Glutamatergic neuron (in vitro differentiated cells): ENCODE measurements at regions not wholly inside any gene's neighbourhood (a gene's known extent, or its start where the extent isn't known, plus 50 kb on each side); places are given as distances from the start of the nearest gene placed in this dataset.

Experiments used
- DNase-seq: peaks from one replicate; pipeline ENCODE4 v3.0.0; 2022
- H3K27ac Mint-ChIP-seq: one replicate; pipeline ENCODE4 v1.8.0; 2020; ENCODE audit warnings: mild to moderate bottlenecking, mixed read lengths, inconsistent platforms; ENCODE audit not compliant: unreplicated experiment
- H3K27me3 Mint-ChIP-seq: one replicate; pipeline ENCODE4 v1.8.0; 2020; ENCODE audit warnings: mild to moderate bottlenecking, moderate library complexity, mixed read lengths, inconsistent platforms; ENCODE audit not compliant: unreplicated experiment
- H3K36me3 Mint-ChIP-seq: one replicate; pipeline ENCODE4 v1.8.0; 2020; ENCODE audit warnings: mild to moderate bottlenecking, mixed read lengths, inconsistent platforms; ENCODE audit not compliant: unreplicated experiment
- H3K4me1 Mint-ChIP-seq: one replicate; pipeline ENCODE4 v1.8.0; 2020; ENCODE audit warnings: mild to moderate bottlenecking, low read depth, mixed read lengths, inconsistent platforms; ENCODE audit not compliant: unreplicated experiment
- H3K4me3 Mint-ChIP-seq: one replicate; pipeline ENCODE4 v1.8.0; 2020; ENCODE audit warnings: mild to moderate bottlenecking, mixed read lengths, inconsistent platforms; ENCODE audit not compliant: unreplicated experiment
- H3K9me3 Mint-ChIP-seq: one replicate; pipeline ENCODE4 v1.8.0; 2020; ENCODE audit warnings: mild to moderate bottlenecking, moderate library complexity, mixed read lengths, inconsistent platforms; ENCODE audit not compliant: unreplicated experiment
- TF ChIP-seq, protein P1 (sequence below): fragments of 200-600 bp; sonication (generic); IDR thresholded peaks from one replicate; pipeline ENCODE4 v1.5.0; 2021; ENCODE audit not compliant: partially characterized antibody, unreplicated experiment

DNA sequence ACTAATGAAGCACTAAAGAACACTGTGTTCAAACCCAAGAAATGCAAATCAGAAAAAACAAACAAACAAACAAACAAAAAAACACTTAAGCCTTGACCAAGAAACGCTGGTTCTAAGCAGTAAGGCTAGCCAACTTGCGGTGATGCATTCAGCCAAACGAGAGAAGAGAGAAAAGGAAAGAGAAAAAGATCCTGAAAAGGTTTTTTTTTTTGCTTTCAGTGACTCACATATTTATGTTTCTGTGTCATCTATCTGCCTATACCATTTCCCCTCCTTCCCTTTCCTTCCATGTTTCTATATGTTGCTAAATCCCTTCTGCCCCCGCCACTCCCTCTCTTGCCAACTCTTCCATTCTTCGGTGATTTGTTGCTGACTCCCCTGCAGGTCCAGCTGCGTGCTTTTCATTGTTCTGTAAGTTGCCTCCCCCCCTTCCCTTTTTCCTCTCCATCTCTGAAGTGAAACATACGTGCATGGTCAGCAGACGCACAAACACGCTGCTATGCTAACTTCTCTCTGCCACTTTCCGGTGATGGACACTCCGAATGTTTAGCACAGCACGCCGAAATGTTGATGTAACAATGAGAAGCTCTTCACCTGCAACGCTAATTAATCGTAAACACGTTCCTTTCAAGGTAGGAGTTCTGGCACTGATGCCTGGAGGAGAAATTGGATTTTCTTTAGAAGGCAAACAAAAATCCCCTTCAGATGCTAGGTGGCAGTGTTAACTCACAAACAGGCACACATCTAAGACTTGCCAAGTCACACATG is 154.4 kb downstream of the TUSC7 start:
- no peaks in the 10 kb centered on the region for H3K4me1 Mint-ChIP-seq
- DNase-seq, result no peak
- H3K36me3 Mint-ChIP-seq, result no peaks in the 10 kb centered on the region
- H3K4me3 Mint-ChIP-seq, result no peak overlapping the region
- TF ChIP-seq, protein P1, sequence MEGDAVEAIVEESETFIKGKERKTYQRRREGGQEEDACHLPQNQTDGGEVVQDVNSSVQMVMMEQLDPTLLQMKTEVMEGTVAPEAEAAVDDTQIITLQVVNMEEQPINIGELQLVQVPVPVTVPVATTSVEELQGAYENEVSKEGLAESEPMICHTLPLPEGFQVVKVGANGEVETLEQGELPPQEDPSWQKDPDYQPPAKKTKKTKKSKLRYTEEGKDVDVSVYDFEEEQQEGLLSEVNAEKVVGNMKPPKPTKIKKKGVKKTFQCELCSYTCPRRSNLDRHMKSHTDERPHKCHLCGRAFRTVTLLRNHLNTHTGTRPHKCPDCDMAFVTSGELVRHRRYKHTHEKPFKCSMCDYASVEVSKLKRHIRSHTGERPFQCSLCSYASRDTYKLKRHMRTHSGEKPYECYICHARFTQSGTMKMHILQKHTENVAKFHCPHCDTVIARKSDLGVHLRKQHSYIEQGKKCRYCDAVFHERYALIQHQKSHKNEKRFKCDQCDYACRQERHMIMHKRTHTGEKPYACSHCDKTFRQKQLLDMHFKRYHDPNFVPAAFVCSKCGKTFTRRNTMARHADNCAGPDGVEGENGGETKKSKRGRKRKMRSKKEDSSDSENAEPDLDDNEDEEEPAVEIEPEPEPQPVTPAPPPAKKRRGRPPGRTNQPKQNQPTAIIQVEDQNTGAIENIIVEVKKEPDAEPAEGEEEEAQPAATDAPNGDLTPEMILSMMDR, result no peak
- no peaks in the 10 kb centered on the region for H3K9me3 Mint-ChIP-seq
- no peak overlapping the region for H3K27ac Mint-ChIP-seq
- H3K27me3 Mint-ChIP-seq, result no peaks in the 10 kb centered on the region

DNA sequence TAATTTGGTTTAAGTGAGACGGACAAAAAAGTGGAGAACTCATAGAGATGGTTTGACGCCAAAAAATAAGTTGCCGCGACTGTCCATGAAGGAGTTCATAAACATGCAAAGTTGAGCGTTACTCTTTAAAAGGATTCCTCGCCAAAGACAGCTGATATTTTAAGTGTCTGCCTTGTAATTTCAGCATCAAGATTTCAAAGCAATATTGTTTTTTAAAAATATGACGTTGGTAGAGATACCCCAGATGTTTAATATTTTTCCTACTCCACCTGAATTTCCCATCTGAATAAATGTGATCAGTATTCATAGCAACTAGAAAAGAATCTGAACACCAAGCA is 155.0 kb downstream of the TUSC7 start:
- TF ChIP-seq, protein P1, result no peak
- no peaks in the 10 kb centered on the region for H3K27me3 Mint-ChIP-seq
- DNase-seq, result no peak
- no peaks in the 10 kb centered on the region for H3K36me3 Mint-ChIP-seq
- H3K4me3 Mint-ChIP-seq, result no peak overlapping the region
- no peak overlapping the region for H3K27ac Mint-ChIP-seq
- no peaks in the 10 kb centered on the region for H3K9me3 Mint-ChIP-seq
- no peaks in the 10 kb centered on the region for H3K4me1 Mint-ChIP-seq

DNA sequence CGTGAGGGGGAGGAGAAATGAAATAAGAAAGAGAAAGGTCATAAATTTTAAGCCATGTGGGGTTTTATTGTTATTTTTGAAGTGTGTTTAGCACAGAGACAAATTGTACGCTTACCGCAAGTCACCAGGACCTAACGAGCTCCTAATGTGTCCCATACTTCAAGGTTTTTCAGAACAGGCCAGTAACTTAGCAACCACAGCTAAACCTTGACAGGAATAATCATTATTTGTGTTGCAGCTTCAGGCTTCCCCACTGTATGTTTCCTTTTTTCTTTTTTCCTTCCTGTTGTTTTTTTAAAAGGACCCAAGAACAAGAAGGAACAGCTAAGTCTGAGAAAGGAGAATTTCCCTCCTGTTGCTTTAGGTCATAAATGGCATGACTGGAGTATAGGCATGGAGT is 160.8 kb downstream of the TUSC7 start:
- DNase-seq, result no peak
- Mint-ChIP-seq H3K9me3 (no peaks in the 10 kb centered on the region), H3K27me3 (no peaks in the 10 kb centered on the region), H3K4me1 (no peaks in the 10 kb centered on the region), H3K36me3 (no peaks in the 10 kb centered on the region), H3K4me3 (no peak overlapping the region), H3K27ac (no peak overlapping the region)
- TF ChIP-seq, protein P1, result no peak

DNA sequence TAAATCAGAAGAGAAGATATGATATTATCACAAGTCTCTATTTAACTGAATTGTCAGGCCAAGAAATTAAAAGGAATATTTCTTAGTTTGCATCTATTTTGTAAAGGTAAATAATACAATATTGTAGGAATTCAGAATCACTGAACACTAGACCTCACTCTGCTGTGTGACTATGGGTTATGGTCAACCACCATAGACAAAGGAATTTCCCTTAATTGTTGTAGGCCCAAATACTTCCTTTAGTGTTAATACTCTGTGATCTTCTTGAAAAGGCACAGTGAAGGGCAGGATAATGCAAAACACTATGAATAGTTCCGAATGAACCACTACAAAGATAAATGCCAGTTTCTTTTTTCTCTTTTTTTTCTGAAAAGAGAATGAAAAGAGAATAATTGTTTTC is 162.3 kb downstream of the TUSC7 start:
- DNase-seq, result no peak
- Mint-ChIP-seq H3K4me1 (no peaks in the 10 kb centered on the region), H3K4me3 (no peak overlapping the region), H3K27me3 (no peaks in the 10 kb centered on the region), H3K36me3 (no peaks in the 10 kb centered on the region), H3K27ac (no peak overlapping the region), H3K9me3 (no peaks in the 10 kb centered on the region)
- TF ChIP-seq, protein P1, result no peak

DNA sequence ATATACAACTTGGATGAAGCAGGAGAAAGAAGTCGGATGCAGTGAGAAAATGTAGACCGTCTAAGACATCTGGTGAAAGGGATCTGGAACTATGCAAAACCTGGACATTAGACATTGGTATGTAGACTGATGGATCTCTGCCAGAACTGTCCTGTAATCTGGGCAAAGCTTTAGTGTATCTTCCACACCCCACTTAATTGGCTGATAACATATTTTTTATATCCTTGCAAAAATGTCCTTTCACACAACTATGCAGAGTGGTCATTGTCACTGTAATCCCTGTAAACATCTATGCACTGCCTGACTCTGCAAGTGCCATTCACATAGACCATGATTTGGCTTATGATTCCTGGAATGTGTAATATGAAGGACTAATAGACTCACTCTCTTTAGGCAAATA is 163.1 kb downstream of the TUSC7 start:
- TF ChIP-seq, protein P1, result no peak
- DNase-seq, result no peak
- no peaks in the 10 kb centered on the region for H3K4me1 Mint-ChIP-seq
- no peak overlapping the region for H3K27ac Mint-ChIP-seq
- no peaks in the 10 kb centered on the region for H3K27me3 Mint-ChIP-seq
- H3K36me3 Mint-ChIP-seq, result no peaks in the 10 kb centered on the region
- H3K9me3 Mint-ChIP-seq, result no peaks in the 10 kb centered on the region
- no peak overlapping the region for H3K4me3 Mint-ChIP-seq
